Body of pancreas (tissue), 4 donors: ENCODE measurements at regions not wholly inside any gene's neighbourhood (a gene's known extent, or its start where the extent isn't known, plus 50 kb on each side); places are given as distances from the start of the nearest gene placed in this dataset.

Source experiments
- ATAC-seq: fragments of 150-250 bp; one replicate; pipeline ENCODE4 v1.9.1; 2016
- DNase-seq, 4 donors: peaks; one replicate each; pipeline ENCODE4 v3.0.0-alpha.2; 2019
- H3K27ac ChIP-seq, 4 donors: fragments of 200-600 bp; sonication (generic); 1 replicate in 3 of 4; 2 replicates in 1 of 4; pipeline versions ENCODE4 v1.5.1 to v1.6.1; 2016 to 2019; ENCODE audit warnings: mild to moderate bottlenecking in 1 of 4, mixed read lengths in 1 of 4, moderate library complexity in 1 of 4
- H3K27me3 ChIP-seq, 2 donors: fragments of 200-600 bp; sonication (generic); one replicate each; pipeline ENCODE4 v1.6.0; 2016; ENCODE audit warnings: mild to moderate bottlenecking in 1 of 2
- H3K36me3 ChIP-seq, 2 donors: fragments of 200-600 bp; sonication (generic); replicated peaks in 1 of 2; 2 replicates each; pipeline ENCODE4 v1.5.1; 2016; ENCODE audit warnings: low read depth in 2 of 2; ENCODE audit not compliant: insufficient read depth in 1 of 2
- H3K4me1 ChIP-seq: fragments of 200-600 bp; sonication (generic); one replicate; pipeline ENCODE4 v1.6.0; 2016
- H3K4me3 ChIP-seq, 2 donors: fragments of 200-600 bp; sonication (generic); 1 replicate in 1 of 2; 2 replicates in 1 of 2; pipeline ENCODE4 v1.5.1; 2016 to 2019
- H3K9me3 ChIP-seq, 3 donors: fragments of 200-600 bp; sonication (generic); 1 replicate in 2 of 3; 2 replicates in 1 of 3; pipeline ENCODE4 v1.5.1; 2016
- POLR2A ChIP-seq, 3 donors: fragments of 450-650 bp; IDR thresholded peaks; one replicate each; pipeline ENCODE4 v1.6.1; 2016; ENCODE audit warnings: antibody characterized with exemption in 3 of 3, mild to moderate bottlenecking in 2 of 3
- WGBS, 2 donors: methylation state at CpG; one replicate each; pipeline ENCODE4 v1.1.5; 2017; 5-methylcytosine and 5-hydroxymethylcytosine counted together
- intact Hi-C: fragments of 100-400 bp; cut with DNase I; formaldehyde crosslinking; loops from one replicate; pipeline ENCODE4 v1.15.1; 2023
- TF ChIP-seq, protein P1 (sequence below), 7 experiments: fragments of 450-650 bp in 4 of 7; fragments of 200-600 bp in 3 of 7; sonication (generic) in 3 of 7; IDR thresholded peaks; one replicate each; pipeline ENCODE4 v1.5.1; 2016 to 2019; ENCODE audit warnings: antibody characterized with exemption in 7 of 7

DNA sequence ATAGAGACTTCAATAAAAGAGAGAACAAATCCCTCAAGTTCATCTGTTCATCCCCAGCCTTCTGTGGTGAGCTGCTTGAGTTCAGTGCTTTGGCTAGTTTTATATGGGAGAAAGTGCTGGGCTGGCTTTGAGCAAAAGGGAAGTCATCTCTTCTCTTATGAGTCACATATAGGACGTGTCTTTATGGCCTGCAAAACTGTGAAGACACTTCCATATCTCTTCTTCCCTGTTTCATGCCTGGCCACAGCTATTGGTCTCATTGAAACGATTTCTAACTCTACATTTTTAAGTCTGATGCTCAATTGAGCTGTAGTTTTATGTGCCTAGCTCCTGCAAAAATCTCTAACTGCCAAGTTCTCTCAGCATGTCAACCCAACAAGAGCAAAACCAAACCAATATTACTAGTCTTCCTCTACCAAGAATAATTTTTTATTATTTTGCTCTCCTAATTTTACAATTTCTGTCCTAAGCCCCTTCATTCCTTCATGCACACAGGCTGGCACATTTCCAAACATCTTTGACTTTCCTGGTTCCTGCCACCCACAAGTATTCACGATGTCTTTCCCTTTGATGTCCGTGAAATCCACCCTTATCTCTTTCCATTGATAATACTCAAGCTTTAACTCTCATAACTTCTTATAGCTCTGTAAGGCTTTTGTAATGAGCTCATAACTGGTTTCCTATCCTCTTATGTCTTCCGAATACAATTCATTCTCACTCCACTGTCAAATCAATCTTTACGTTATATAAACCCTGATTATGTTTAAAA lies 165.3 kb downstream of the BTC start:
- H3K36me3 ChIP-seq: no peaks in the 10 kb centered on the region
- intact Hi-C loops: no loop called here
- TF ChIP-seq, protein P1, sequence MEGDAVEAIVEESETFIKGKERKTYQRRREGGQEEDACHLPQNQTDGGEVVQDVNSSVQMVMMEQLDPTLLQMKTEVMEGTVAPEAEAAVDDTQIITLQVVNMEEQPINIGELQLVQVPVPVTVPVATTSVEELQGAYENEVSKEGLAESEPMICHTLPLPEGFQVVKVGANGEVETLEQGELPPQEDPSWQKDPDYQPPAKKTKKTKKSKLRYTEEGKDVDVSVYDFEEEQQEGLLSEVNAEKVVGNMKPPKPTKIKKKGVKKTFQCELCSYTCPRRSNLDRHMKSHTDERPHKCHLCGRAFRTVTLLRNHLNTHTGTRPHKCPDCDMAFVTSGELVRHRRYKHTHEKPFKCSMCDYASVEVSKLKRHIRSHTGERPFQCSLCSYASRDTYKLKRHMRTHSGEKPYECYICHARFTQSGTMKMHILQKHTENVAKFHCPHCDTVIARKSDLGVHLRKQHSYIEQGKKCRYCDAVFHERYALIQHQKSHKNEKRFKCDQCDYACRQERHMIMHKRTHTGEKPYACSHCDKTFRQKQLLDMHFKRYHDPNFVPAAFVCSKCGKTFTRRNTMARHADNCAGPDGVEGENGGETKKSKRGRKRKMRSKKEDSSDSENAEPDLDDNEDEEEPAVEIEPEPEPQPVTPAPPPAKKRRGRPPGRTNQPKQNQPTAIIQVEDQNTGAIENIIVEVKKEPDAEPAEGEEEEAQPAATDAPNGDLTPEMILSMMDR (IDR thresholded peaks at IDR 0.05): no peak
- no peak for TF ChIP-seq POLR2A (IDR thresholded peaks at IDR 0.05)
- H3K4me1 ChIP-seq: no peaks in the 10 kb centered on the region
- no peak overlapping the region for H3K4me3 ChIP-seq
- ATAC-seq (no peak), DNase-seq (peak in 1 of 4 donors; percentile 39)
- H3K9me3 ChIP-seq: no peaks in the 10 kb centered on the region
- H3K27me3 ChIP-seq: no peaks in the 10 kb centered on the region
- WGBS, 2 donors: 54 to 59% methylated on average over 6 of the region's 6 CpGs
- H3K27ac ChIP-seq: no peak overlapping the region

DNA sequence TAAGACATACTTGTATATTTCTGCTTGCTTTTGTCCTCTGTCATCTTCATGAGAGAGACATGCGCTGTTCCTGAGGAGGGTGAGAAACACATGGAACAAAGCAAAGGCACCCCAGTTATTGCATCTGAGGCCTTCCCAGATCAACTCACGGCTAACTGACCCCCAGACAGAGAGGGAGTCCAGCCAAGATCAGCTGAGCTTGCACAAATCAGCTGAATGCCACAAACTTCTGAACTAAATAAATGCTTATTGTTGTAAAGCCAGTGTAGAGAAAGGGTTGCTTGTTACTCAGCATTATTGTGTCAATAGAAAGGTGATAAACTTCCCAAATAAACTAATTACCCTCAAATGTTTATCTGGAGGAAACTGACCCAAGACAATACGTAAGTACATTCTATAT lies 163.8 kb downstream of the BTC start:
- no peak overlapping the region for H3K27ac ChIP-seq
- no peaks in the 10 kb centered on the region for H3K4me1 ChIP-seq
- no peaks in the 10 kb centered on the region for H3K36me3 ChIP-seq
- no peaks in the 10 kb centered on the region for H3K27me3 ChIP-seq
- H3K9me3 ChIP-seq: no peaks in the 10 kb centered on the region
- no peak for ATAC-seq
- DNase-seq: no peak
- H3K4me3 ChIP-seq: no peak overlapping the region
- no peak for TF ChIP-seq POLR2A (IDR thresholded peaks at IDR 0.05)
- TF ChIP-seq, protein P1 (IDR thresholded peaks at IDR 0.05): no peak
- intact Hi-C loops: no loop called here
- 75 to 81% methylated on average over 3 of the region's 3 CpGs for WGBS, 2 donors

DNA sequence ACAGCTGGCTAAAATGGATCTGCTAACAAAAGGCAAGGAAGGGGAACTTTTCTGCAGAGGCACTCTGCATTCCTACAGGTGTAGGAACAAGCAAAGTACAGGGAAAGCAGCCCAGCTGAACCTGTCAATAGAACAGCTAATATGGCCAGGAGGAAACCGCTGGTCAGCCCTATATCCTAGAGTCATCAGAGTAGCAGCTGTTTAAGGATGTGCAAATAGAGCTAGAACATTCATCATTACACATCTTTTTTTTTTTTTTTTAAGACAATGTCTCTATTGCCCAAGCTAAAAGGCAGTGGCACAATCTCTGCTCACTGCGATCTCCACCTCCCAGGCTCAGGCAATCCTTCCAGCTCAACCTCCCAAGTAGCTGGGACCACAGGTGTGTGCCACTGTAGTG lies 163.0 kb downstream of the BTC start:
- intact Hi-C loops: no loop called here
- no peaks in the 10 kb centered on the region for H3K9me3 ChIP-seq
- H3K4me3 ChIP-seq: no peak overlapping the region
- ATAC-seq: no peak
- no peak overlapping the region for H3K27ac ChIP-seq
- H3K27me3 ChIP-seq: no peaks in the 10 kb centered on the region
- TF ChIP-seq, protein P1 (IDR thresholded peaks at IDR 0.05): no peak
- TF ChIP-seq POLR2A (IDR thresholded peaks at IDR 0.05): no peak
- 76 to 85% methylated on average over 2 of the region's 2 CpGs for WGBS, 2 donors
- H3K4me1 ChIP-seq: no peaks in the 10 kb centered on the region
- DNase-seq: no peak
- no peaks in the 10 kb centered on the region for H3K36me3 ChIP-seq

DNA sequence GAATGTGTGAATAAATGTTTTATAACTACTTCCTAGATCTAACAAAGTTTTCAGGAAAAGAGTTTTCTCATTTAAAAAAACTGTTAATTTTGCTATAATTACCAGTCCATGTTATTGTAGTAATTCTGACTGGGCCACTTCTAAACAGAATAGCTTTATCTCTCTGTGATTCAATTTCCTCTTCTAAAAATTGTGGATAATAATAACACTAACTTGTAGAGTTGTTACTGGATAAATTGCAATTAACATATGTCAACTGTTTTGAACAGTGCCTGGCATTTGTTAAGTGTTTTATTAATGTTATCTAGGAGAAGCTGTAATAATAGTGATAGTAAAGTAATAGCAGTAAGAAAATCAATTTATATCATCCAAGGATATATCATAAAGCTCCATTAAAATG lies 162.3 kb downstream of the BTC start:
- ATAC-seq (no peak), DNase-seq (no peak)
- Histone ChIP-seq H3K36me3 (no peaks in the 10 kb centered on the region), H3K27me3 (no peaks in the 10 kb centered on the region), H3K4me1 (no peaks in the 10 kb centered on the region), H3K27ac (no peak overlapping the region), H3K4me3 (no peak overlapping the region), H3K9me3 (no peaks in the 10 kb centered on the region)
- intact Hi-C loops: no loop called here
- TF ChIP-seq POLR2A (IDR thresholded peaks at IDR 0.05): no peak
- TF ChIP-seq, protein P1 (IDR thresholded peaks at IDR 0.05): no peak

DNA sequence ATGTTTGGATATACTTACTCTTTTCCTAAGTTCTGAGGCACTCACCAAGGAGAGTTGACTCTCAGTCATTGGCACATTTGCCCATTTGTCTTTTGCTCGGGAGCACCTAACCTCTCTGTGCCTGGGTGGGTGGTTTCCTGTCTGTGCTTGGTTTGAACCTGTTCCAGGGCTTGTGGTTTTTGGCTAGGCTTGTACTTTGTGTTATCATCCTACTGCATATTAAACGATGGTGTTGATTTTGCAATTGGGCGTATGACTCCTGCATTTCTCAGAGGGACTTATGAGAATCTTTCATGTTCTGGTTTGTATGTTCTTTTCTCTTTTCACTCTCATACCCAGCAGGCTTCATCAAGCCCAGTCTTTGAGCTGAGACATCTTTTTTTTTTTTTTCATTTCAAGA lies 161.7 kb downstream of the BTC start:
- Histone ChIP-seq H3K36me3 (no peaks in the 10 kb centered on the region), H3K9me3 (no peaks in the 10 kb centered on the region), H3K4me1 (no peaks in the 10 kb centered on the region), H3K27me3 (no peaks in the 10 kb centered on the region), H3K4me3 (no peak overlapping the region), H3K27ac (no peak overlapping the region)
- TF ChIP-seq, protein P1 (IDR thresholded peaks at IDR 0.05): no peak
- TF ChIP-seq POLR2A (IDR thresholded peaks at IDR 0.05): no peak
- WGBS, 2 donors: 25 to 26% methylated on average over 3 of the region's 3 CpGs
- intact Hi-C loops: no loop called here
- no peak for ATAC-seq
- peak in 1 of 4 donors; percentile 37 for DNase-seq
